Caco-2 (cell line): ENCODE measurements at regions not wholly inside any gene's neighbourhood (a gene's known extent, or its start where the extent isn't known, plus 50 kb on each side); places are given as distances from the start of the nearest gene placed in this dataset.

Experiments
- BruUV-seq: library from RNA; stranded (reverse); fragments of 400-500 nt; replicated peaks from 2 replicates; lab custom pipeline; 2021; lab: Mats Ljungman, UMichigan
- CTCF ChIA-PET: fragments of 300-600 bp; sonication (Branson Sonifier 250); formaldehyde crosslinking; loops from one replicate; lab custom pipeline; 2022; ENCODE audit warnings: antibody characterized with exemption; lab: Charles Lee
- POLR2A ChIA-PET: fragments of 300-600 bp; sonication (Branson Sonifier 250); formaldehyde crosslinking; loops from one replicate; lab custom pipeline; 2022; ENCODE audit warnings: antibody characterized with exemption; lab: Charles Lee
- DNase-seq, 2 experiments: peaks; one replicate each; pipeline versions ENCODE4 v3.0.0 to v3.0.0-alpha.2; 2020 to 2022
- H3K27me3 ChIP-seq: replicated peaks from 2 replicates; pipeline ENCODE4 v1.6.0; 2011; ENCODE audit warnings: low read length; ENCODE audit not compliant: control insufficient read depth, insufficient read depth
- H3K36me3 ChIP-seq: 2 replicates; pipeline ENCODE4 v1.5.1; 2011; ENCODE audit warnings: low read length; ENCODE audit not compliant: control insufficient read depth, insufficient read depth
- H3K4me1 ChIP-seq: fragments of 250-450 bp; sonication (Bioruptor Pico); 2 replicates; pipeline ENCODE4 v1.5.1; 2020; ENCODE audit warnings: mild to moderate bottlenecking
- H3K4me3 ChIP-seq: 2 replicates; pipeline ENCODE4 v1.5.1; 2011; ENCODE audit warnings: low read depth, mild to moderate bottlenecking, control low read depth, low read length
- H3K9me3 ChIP-seq: fragments of 250-450 bp; sonication (Bioruptor Pico); 2 replicates; pipeline ENCODE4 v1.5.1; 2020; ENCODE audit warnings: mild to moderate bottlenecking, moderate library complexity
- H3K27ac Mint-ChIP-seq: one replicate; pipeline ENCODE4 v1.8.0; 2022; ENCODE audit warnings: mixed read lengths; ENCODE audit not compliant: unreplicated experiment
- H3K27me3 Mint-ChIP-seq: one replicate; pipeline ENCODE4 v1.8.0; 2022; ENCODE audit warnings: mixed read lengths; ENCODE audit not compliant: insufficient read depth, unreplicated experiment
- H3K36me3 Mint-ChIP-seq: one replicate; pipeline ENCODE4 v1.8.0; 2022; ENCODE audit warnings: mild to moderate bottlenecking, mixed read lengths; ENCODE audit not compliant: insufficient read depth, unreplicated experiment
- H3K4me1 Mint-ChIP-seq: one replicate; pipeline ENCODE4 v1.8.0; 2022; ENCODE audit warnings: low read depth, mixed read lengths; ENCODE audit not compliant: unreplicated experiment
- H3K4me3 Mint-ChIP-seq: one replicate; pipeline ENCODE4 v1.8.0; 2022; ENCODE audit warnings: mild to moderate bottlenecking, moderate library complexity, mixed read lengths; ENCODE audit not compliant: unreplicated experiment
- H3K9me3 Mint-ChIP-seq: one replicate; pipeline ENCODE4 v1.8.0; 2022; ENCODE audit warnings: mixed read lengths; ENCODE audit not compliant: unreplicated experiment
- CTCF ChIP-seq, 2 experiments: fragments of 200-600 bp in 1 of 2; IDR thresholded peaks; 1 replicate in 1 of 2; 2 replicates in 1 of 2; pipeline versions ENCODE4 v1.5.1 to v1.8.0; 2011 to 2022; ENCODE audit warnings: antibody characterized with exemption in 1 of 2, control low read depth in 1 of 2, inconsistent platforms in 1 of 2, low read depth in 1 of 2, low read length in 1 of 2, mild to moderate bottlenecking in 1 of 2, moderate library complexity in 1 of 2; ENCODE audit not compliant: insufficient read depth in 1 of 2, severe bottlenecking in 1 of 2, unreplicated experiment in 1 of 2
- intact Hi-C: fragments of 100-400 bp; cut with micrococcal nuclease; formaldehyde crosslinking; loops from one replicate; pipeline ENCODE4 v1.10.0; 2022; ENCODE audit not compliant: unreplicated experiment

GRCh38 chr10:78640796-78641636, 427.8 kb upstream of the ZMIZ1 start:
- Mint-ChIP-seq H3K4me3 (no peak overlapping the region), H3K27me3 (no peaks in the 10 kb centered on the region), H3K36me3 (no peaks in the 10 kb centered on the region), H3K4me1 (no peaks in the 10 kb centered on the region), H3K9me3 (no peaks in the 10 kb centered on the region), H3K27ac (no peak overlapping the region)
- intact Hi-C loops: no loop called here
- ChIA-PET POLR2A (no interaction called here), CTCF (no interaction called here)
- Histone ChIP-seq H3K36me3 (no peaks in the 10 kb centered on the region), H3K4me1 (peaks cover 14% of the 10 kb centered on the region), H3K9me3 (peaks cover 13% of the 10 kb centered on the region), H3K4me3 (no peak overlapping the region), H3K27me3 (no peaks in the 10 kb centered on the region)
- DNase-seq: no peak
- no TSS peak for BruUV-seq
- TF ChIP-seq CTCF (IDR thresholded peaks at IDR 0.05; ENCODE audit: insufficient read depth in 1 of 2, low read depth in 1 of 2, low read length in 1 of 2, severe bottlenecking in 1 of 2, unreplicated experiment in 1 of 2): no peak

GRCh38 chr10:78641693-78642092, 427.1 kb upstream of the ZMIZ1 start:
- intact Hi-C loops: no loop called here
- ChIA-PET POLR2A (no interaction called here), CTCF (no interaction called here)
- H3K9me3 Mint-ChIP-seq: no peaks in the 10 kb centered on the region
- Histone ChIP-seq H3K9me3 (peaks cover 13% of the 10 kb centered on the region), H3K4me3 (no peak overlapping the region), H3K27me3 (no peaks in the 10 kb centered on the region), H3K4me1 (peaks cover 14% of the 10 kb centered on the region), H3K36me3 (no peaks in the 10 kb centered on the region)
- BruUV-seq: no TSS peak
- no peak overlapping the region for H3K4me3 Mint-ChIP-seq
- no peak for TF ChIP-seq CTCF (IDR thresholded peaks at IDR 0.05; ENCODE audit: insufficient read depth in 1 of 2, low read depth in 1 of 2, low read length in 1 of 2, severe bottlenecking in 1 of 2, unreplicated experiment in 1 of 2)
- no peaks in the 10 kb centered on the region for H3K4me1 Mint-ChIP-seq
- H3K36me3 Mint-ChIP-seq: no peaks in the 10 kb centered on the region
- no peaks in the 10 kb centered on the region for H3K27me3 Mint-ChIP-seq
- no peak overlapping the region for H3K27ac Mint-ChIP-seq
- DNase-seq: no peak

- H3K27me3 ChIP-seq: no peaks in the 10 kb centered on the region
- peaks cover 13% of the 10 kb centered on the region for H3K4me1 ChIP-seq
- Mint-ChIP-seq H3K36me3 (no peaks in the 10 kb centered on the region), H3K9me3 (no peaks in the 10 kb centered on the region), H3K4me3 (no peak overlapping the region), H3K4me1 (no peaks in the 10 kb centered on the region), H3K27me3 (no peaks in the 10 kb centered on the region), H3K27ac (no peak overlapping the region)
- ChIA-PET CTCF (no interaction called here), POLR2A (no interaction called here)
- H3K4me3 ChIP-seq: no peak overlapping the region
- intact Hi-C loops: no loop called here
- H3K36me3 ChIP-seq: no peaks in the 10 kb centered on the region
- BruUV-seq: no TSS peak
- DNase-seq: no peak
- peaks cover 13% of the 10 kb centered on the region for H3K9me3 ChIP-seq
- no peak for TF ChIP-seq CTCF (IDR thresholded peaks at IDR 0.05; ENCODE audit: insufficient read depth in 1 of 2, low read depth in 1 of 2, low read length in 1 of 2, severe bottlenecking in 1 of 2, unreplicated experiment in 1 of 2)
Observed at GRCh38 chr10:78642269-78642816, 426.4 kb upstream of the ZMIZ1 start.
